GM23338 (cell line): ENCODE measurements at regions not wholly inside any gene's neighbourhood (a gene's known extent, or its start where the extent isn't known, plus 50 kb on each side); places are given as distances from the start of the nearest gene placed in this dataset.

ENCODE experiments used
- ATAC-seq: fragments of 200-7000 bp; cut with Tn5 transposase; 3 replicates; pipeline ENCODE4 v1.9.1; 2020
- DNase-seq: peaks from one replicate; pipeline ENCODE4 v3.0.0-alpha.2; 2015; ENCODE audit warnings: low spot score
- H2AFZ ChIP-seq: fragments of 200-600 bp; sonication (generic); 2 replicates; pipeline ENCODE4 v1.8.0; 2016; ENCODE audit warnings: antibody characterized with exemption, mild to moderate bottlenecking, moderate library complexity
- H3F3A ChIP-seq: fragments of 200-600 bp; sonication (generic); replicated peaks from 2 replicates; pipeline ENCODE4 v1.8.0; 2017; ENCODE audit warnings: antibody characterized with exemption, mixed run types, low read depth
- H3K27ac ChIP-seq: fragments of 200-600 bp; sonication (generic); 2 replicates; pipeline ENCODE4 v1.6.1; 2016; ENCODE audit warnings: low read depth
- H3K27me3 ChIP-seq: fragments of 200-600 bp; sonication (generic); 2 replicates; pipeline ENCODE4 v1.8.0; 2016; ENCODE audit warnings: mild to moderate bottlenecking, mixed run types, moderate library complexity; ENCODE audit not compliant: insufficient read depth
- H3K36me3 ChIP-seq: fragments of 200-600 bp; sonication (generic); 2 replicates; pipeline ENCODE4 v1.8.0; 2016; ENCODE audit warnings: mild to moderate bottlenecking; ENCODE audit not compliant: insufficient read depth
- H3K4me1 ChIP-seq: fragments of 200-600 bp; sonication (generic); 2 replicates; pipeline ENCODE4 v1.8.0; 2016; ENCODE audit warnings: mild to moderate bottlenecking, moderate library complexity; ENCODE audit not compliant: insufficient read depth
- H3K4me2 ChIP-seq: fragments of 200-600 bp; sonication (generic); 2 replicates; pipeline ENCODE4 v1.7.1; 2017; ENCODE audit warnings: mixed run types
- H3K4me3 ChIP-seq: fragments of 200-600 bp; sonication (generic); 2 replicates; pipeline ENCODE4 v1.6.1; 2016; ENCODE audit warnings: mixed run types
- H3K79me2 ChIP-seq: fragments of 200-600 bp; sonication (generic); replicated peaks from 2 replicates; pipeline ENCODE4 v1.8.0; 2017; ENCODE audit warnings: mild to moderate bottlenecking; ENCODE audit not compliant: insufficient read depth
- H3K9me2 ChIP-seq: fragments of 200-600 bp; sonication (generic); 2 replicates; pipeline ENCODE4 v1.8.0; 2017; ENCODE audit not compliant: insufficient read depth
- H4K20me1 ChIP-seq: fragments of 200-600 bp; sonication (generic); replicated peaks from 2 replicates; pipeline ENCODE4 v1.8.0; 2017; ENCODE audit warnings: mild to moderate bottlenecking; ENCODE audit not compliant: insufficient read depth
- H3K27ac Mint-ChIP-seq: 2 replicates; pipeline ENCODE4 v1.8.0; 2020; ENCODE audit warnings: inconsistent platforms, mild to moderate bottlenecking, moderate library complexity, mixed read lengths
- H3K27me3 Mint-ChIP-seq: 3 replicates; pipeline ENCODE4 v1.8.0; 2022; ENCODE audit warnings: low read depth, mild to moderate bottlenecking, moderate library complexity, mixed read lengths, inconsistent platforms; ENCODE audit not compliant: insufficient read depth, poor library complexity
- H3K36me3 Mint-ChIP-seq: 3 replicates; pipeline ENCODE4 v1.8.0; 2021; ENCODE audit warnings: low read depth, mild to moderate bottlenecking, inconsistent platforms, moderate library complexity, mixed read lengths
- H3K4me1 Mint-ChIP-seq: 3 replicates; pipeline ENCODE4 v1.8.0; 2020; ENCODE audit warnings: mild to moderate bottlenecking, inconsistent platforms, mixed read lengths
- H3K4me3 Mint-ChIP-seq: 3 replicates; pipeline ENCODE4 v1.8.0; 2021; ENCODE audit warnings: moderate library complexity, mild to moderate bottlenecking, inconsistent platforms, mixed read lengths
- H3K9me3 Mint-ChIP-seq: 3 replicates; pipeline ENCODE4 v1.8.0; 2020; ENCODE audit warnings: moderate library complexity, mild to moderate bottlenecking, inconsistent platforms, mixed read lengths
- CREB1 ChIP-seq: fragments of 250-450 bp; sonication (Bioruptor Pico); IDR thresholded peaks from 2 replicates; pipeline ENCODE4 v1.5.0; 2020; ENCODE audit warnings: low read depth, mild to moderate bottlenecking, moderate library complexity
- EZH2 ChIP-seq: fragments of 200-600 bp; sonication (generic); IDR thresholded peaks from one replicate; pipeline ENCODE4 v1.8.0; 2017; ENCODE audit warnings: antibody characterized with exemption, mild to moderate bottlenecking, low read depth; ENCODE audit not compliant: unreplicated experiment
- EZH2phosphoT487 ChIP-seq: fragments of 200-600 bp; sonication (generic); IDR thresholded peaks from one replicate; pipeline ENCODE4 v1.8.1; 2018; ENCODE audit warnings: antibody characterized with exemption; ENCODE audit not compliant: unreplicated experiment
- JUNB ChIP-seq: IDR thresholded peaks from one replicate; pipeline ENCODE4 v1.6.1; 2016; ENCODE audit warnings: antibody characterized with exemption; ENCODE audit not compliant: unreplicated experiment
- NANOG ChIP-seq: IDR thresholded peaks from 2 replicates; pipeline ENCODE4 v1.6.1; 2016; ENCODE audit warnings: antibody characterized with exemption, borderline replicate concordance
- POLR2AphosphoS5 ChIP-seq: IDR thresholded peaks from 2 replicates; pipeline ENCODE4 v1.6.1; 2016; ENCODE audit warnings: antibody characterized with exemption, low read depth
- STAT1 ChIP-seq: IDR thresholded peaks from one replicate; pipeline ENCODE4 v1.6.1; 2016; ENCODE audit warnings: antibody characterized with exemption; ENCODE audit not compliant: unreplicated experiment
- ZNF114 ChIP-seq: fragments of 250-450 bp; sonication (Bioruptor Pico); IDR thresholded peaks from 2 replicates; pipeline ENCODE4 v1.5.0; 2020; ENCODE audit warnings: mild to moderate bottlenecking, moderate library complexity
- ZNF331 ChIP-seq: fragments of 250-450 bp; sonication (Bioruptor Pico); IDR thresholded peaks from 2 replicates; pipeline ENCODE4 v1.5.0; 2020; ENCODE audit warnings: low read depth, mild to moderate bottlenecking, moderate library complexity
- TF ChIP-seq, protein P1 (sequence below): fragments of 250-450 bp; sonication (Bioruptor Pico); IDR thresholded peaks from 2 replicates; pipeline ENCODE4 v1.5.0; 2020; ENCODE audit warnings: mild to moderate bottlenecking, moderate library complexity
- TF ChIP-seq, protein P2 (sequence below): IDR thresholded peaks from 2 replicates; pipeline ENCODE4 v1.6.1; 2016; ENCODE audit warnings: antibody characterized with exemption
- TF ChIP-seq, protein P3 (sequence below), 2 experiments: fragments of 200-600 bp in 1 of 2; sonication (generic) in 1 of 2; conservative IDR thresholded peaks; 2 replicates each; pipeline versions ENCODE4 v1.5.1 to v1.6.1; 2016 to 2017; ENCODE audit warnings: antibody characterized with exemption in 2 of 2, low read depth in 2 of 2, mild to moderate bottlenecking in 2 of 2, moderate library complexity in 1 of 2
- TF ChIP-seq, protein P4 (sequence below): IDR thresholded peaks from one replicate; pipeline ENCODE4 v1.6.1; 2018; ENCODE audit warnings: antibody characterized with exemption; ENCODE audit not compliant: unreplicated experiment

DNA sequence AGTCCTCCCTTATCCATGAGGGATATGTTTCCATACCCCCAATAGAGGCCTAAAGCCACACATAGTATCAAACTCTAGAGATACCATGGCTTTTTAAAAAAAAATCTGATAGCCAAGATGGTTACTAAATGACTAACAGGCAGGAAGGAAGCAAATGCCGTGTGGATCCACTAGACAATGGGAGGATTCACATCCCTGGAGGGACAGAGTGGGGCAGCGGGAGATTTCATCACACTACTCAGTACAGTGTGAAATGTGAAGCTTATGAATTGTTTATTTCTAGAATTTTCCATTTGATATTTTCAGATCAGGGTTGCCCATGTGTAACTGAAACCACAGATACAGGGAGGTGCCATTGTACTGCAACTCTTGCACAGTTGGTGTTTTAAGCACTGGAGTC lies 826.6 kb downstream of the SQOR start:
- Mint-ChIP-seq H3K9me3 (peaks cover 51% of the 10 kb centered on the region), H3K4me1 (peaks cover 15% of the 10 kb centered on the region; the same call in 2 of the 3 replicates), H3K4me3 (no peak overlapping the region), H3K27ac (no peak overlapping the region), H3K27me3 (no peaks in the 10 kb centered on the region), H3K36me3 (peaks cover 7% of the 10 kb centered on the region)
- H3K4me2 ChIP-seq = no peak overlapping the region
- H4K20me1 ChIP-seq = no peaks in the 10 kb centered on the region
- H3K27ac ChIP-seq = no peak overlapping the region
- DNase-seq (no peak), ATAC-seq (no peak)
- peaks cover 7% of the 10 kb centered on the region for H3K9me2 ChIP-seq
- H3K4me3 ChIP-seq = no peak overlapping the region
- H2AFZ ChIP-seq = peak overlapping the region; percentile 35; the same call in 1 of the 2 replicates
- H3K79me2 ChIP-seq = no peaks in the 10 kb centered on the region
- H3K36me3 ChIP-seq = no peaks in the 10 kb centered on the region; the same call in 1 of the 2 replicates
- no peaks in the 10 kb centered on the region for H3F3A ChIP-seq
- peaks cover 23% of the 10 kb centered on the region for H3K4me1 ChIP-seq
- TF ChIP-seq CREB1 (CRISPR knock-in tag) (no peak), EZH2phosphoT487 (no peak), ZNF114 (no peak), ZNF331 (CRISPR knock-in tag) (no peak), EZH2 (no peak), NANOG (no peak), JUNB (no peak), POLR2AphosphoS5 (no peak), STAT1 (no peak)
- TF ChIP-seq, protein P1, sequence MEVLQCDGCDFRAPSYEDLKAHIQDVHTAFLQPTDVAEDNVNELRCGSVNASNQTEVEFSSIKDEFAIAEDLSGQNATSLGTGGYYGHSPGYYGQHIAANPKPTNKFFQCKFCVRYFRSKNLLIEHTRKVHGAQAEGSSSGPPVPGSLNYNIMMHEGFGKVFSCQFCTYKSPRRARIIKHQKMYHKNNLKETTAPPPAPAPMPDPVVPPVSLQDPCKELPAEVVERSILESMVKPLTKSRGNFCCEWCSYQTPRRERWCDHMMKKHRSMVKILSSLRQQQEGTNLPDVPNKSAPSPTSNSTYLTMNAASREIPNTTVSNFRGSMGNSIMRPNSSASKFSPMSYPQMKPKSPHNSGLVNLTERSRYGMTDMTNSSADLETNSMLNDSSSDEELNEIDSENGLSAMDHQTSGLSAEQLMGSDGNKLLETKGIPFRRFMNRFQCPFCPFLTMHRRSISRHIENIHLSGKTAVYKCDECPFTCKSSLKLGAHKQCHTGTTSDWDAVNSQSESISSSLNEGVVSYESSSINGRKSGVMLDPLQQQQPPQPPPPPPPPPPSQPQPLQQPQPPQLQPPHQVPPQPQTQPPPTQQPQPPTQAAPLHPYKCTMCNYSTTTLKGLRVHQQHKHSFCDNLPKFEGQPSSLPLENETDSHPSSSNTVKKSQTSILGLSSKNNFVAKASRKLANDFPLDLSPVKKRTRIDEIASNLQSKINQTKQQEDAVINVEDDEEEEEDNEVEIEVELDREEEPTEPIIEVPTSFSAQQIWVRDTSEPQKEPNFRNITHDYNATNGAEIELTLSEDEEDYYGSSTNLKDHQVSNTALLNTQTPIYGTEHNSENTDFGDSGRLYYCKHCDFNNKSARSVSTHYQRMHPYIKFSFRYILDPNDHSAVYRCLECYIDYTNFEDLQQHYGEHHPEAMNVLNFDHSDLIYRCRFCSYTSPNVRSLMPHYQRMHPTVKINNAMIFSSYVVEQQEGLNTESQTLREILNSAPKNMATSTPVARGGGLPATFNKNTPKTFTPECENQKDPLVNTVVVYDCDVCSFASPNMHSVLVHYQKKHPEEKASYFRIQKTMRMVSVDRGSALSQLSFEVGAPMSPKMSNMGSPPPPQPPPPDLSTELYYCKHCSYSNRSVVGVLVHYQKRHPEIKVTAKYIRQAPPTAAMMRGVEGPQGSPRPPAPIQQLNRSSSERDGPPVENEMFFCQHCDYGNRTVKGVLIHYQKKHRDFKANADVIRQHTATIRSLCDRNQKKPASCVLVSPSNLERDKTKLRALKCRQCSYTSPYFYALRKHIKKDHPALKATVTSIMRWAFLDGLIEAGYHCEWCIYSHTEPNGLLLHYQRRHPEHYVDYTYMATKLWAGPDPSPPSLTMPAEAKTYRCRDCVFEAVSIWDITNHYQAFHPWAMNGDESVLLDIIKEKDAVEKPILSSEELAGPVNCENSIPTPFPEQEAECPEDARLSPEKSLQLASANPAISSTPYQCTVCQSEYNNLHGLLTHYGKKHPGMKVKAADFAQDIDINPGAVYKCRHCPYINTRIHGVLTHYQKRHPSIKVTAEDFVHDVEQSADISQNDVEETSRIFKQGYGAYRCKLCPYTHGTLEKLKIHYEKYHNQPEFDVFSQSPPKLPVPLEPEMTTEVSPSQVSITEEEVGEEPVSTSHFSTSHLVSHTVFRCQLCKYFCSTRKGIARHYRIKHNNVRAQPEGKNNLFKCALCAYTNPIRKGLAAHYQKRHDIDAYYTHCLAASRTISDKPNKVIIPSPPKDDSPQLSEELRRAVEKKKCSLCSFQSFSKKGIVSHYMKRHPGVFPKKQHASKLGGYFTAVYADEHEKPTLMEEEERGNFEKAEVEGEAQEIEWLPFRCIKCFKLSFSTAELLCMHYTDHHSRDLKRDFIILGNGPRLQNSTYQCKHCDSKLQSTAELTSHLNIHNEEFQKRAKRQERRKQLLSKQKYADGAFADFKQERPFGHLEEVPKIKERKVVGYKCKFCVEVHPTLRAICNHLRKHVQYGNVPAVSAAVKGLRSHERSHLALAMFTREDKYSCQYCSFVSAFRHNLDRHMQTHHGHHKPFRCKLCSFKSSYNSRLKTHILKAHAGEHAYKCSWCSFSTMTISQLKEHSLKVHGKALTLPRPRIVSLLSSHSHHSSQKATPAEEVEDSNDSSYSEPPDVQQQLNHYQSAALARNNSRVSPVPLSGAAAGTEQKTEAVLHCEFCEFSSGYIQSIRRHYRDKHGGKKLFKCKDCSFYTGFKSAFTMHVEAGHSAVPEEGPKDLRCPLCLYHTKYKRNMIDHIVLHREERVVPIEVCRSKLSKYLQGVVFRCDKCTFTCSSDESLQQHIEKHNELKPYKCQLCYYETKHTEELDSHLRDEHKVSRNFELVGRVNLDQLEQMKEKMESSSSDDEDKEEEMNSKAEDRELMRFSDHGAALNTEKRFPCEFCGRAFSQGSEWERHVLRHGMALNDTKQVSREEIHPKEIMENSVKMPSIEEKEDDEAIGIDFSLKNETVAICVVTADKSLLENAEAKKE (CRISPR knock-in tag) = no peak
- TF ChIP-seq, protein P2, sequence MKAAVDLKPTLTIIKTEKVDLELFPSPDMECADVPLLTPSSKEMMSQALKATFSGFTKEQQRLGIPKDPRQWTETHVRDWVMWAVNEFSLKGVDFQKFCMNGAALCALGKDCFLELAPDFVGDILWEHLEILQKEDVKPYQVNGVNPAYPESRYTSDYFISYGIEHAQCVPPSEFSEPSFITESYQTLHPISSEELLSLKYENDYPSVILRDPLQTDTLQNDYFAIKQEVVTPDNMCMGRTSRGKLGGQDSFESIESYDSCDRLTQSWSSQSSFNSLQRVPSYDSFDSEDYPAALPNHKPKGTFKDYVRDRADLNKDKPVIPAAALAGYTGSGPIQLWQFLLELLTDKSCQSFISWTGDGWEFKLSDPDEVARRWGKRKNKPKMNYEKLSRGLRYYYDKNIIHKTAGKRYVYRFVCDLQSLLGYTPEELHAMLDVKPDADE = no peak
- TF ChIP-seq, protein P3, sequence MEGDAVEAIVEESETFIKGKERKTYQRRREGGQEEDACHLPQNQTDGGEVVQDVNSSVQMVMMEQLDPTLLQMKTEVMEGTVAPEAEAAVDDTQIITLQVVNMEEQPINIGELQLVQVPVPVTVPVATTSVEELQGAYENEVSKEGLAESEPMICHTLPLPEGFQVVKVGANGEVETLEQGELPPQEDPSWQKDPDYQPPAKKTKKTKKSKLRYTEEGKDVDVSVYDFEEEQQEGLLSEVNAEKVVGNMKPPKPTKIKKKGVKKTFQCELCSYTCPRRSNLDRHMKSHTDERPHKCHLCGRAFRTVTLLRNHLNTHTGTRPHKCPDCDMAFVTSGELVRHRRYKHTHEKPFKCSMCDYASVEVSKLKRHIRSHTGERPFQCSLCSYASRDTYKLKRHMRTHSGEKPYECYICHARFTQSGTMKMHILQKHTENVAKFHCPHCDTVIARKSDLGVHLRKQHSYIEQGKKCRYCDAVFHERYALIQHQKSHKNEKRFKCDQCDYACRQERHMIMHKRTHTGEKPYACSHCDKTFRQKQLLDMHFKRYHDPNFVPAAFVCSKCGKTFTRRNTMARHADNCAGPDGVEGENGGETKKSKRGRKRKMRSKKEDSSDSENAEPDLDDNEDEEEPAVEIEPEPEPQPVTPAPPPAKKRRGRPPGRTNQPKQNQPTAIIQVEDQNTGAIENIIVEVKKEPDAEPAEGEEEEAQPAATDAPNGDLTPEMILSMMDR (conservative IDR thresholded peaks at IDR 0.05; ENCODE audit: low read depth in 2 of 2) = no peak
- TF ChIP-seq, protein P4, sequence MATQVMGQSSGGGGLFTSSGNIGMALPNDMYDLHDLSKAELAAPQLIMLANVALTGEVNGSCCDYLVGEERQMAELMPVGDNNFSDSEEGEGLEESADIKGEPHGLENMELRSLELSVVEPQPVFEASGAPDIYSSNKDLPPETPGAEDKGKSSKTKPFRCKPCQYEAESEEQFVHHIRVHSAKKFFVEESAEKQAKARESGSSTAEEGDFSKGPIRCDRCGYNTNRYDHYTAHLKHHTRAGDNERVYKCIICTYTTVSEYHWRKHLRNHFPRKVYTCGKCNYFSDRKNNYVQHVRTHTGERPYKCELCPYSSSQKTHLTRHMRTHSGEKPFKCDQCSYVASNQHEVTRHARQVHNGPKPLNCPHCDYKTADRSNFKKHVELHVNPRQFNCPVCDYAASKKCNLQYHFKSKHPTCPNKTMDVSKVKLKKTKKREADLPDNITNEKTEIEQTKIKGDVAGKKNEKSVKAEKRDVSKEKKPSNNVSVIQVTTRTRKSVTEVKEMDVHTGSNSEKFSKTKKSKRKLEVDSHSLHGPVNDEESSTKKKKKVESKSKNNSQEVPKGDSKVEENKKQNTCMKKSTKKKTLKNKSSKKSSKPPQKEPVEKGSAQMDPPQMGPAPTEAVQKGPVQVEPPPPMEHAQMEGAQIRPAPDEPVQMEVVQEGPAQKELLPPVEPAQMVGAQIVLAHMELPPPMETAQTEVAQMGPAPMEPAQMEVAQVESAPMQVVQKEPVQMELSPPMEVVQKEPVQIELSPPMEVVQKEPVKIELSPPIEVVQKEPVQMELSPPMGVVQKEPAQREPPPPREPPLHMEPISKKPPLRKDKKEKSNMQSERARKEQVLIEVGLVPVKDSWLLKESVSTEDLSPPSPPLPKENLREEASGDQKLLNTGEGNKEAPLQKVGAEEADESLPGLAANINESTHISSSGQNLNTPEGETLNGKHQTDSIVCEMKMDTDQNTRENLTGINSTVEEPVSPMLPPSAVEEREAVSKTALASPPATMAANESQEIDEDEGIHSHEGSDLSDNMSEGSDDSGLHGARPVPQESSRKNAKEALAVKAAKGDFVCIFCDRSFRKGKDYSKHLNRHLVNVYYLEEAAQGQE = no peak
- H3K27me3 ChIP-seq = no peaks in the 10 kb centered on the region
